Coronary artery (tissue), 2 donors: ENCODE measurements at regions not wholly inside any gene's neighbourhood (a gene's known extent, or its start where the extent isn't known, plus 50 kb on each side); places are given as distances from the start of the nearest gene placed in this dataset.
"Not testable (repeated sequence)": the region's sequence is repeated elsewhere in the genome, so short reads cannot be mapped to it uniquely, and the experiment has no call there.

Source experiments
- DNase-seq: peaks from one replicate; pipeline ENCODE4 v3.0.0-alpha.2; 2017; ENCODE audit warnings: low spot score
- H3K27ac ChIP-seq, 2 donors: fragments of 200-600 bp; sonication (generic); one replicate each; pipeline ENCODE4 v1.5.1; 2016 to 2019
- H3K4me3 ChIP-seq: fragments of 200-600 bp; sonication (generic); 2 replicates; pipeline ENCODE4 v1.5.1; 2016; ENCODE audit warnings: mild to moderate bottlenecking, moderate library complexity
- CTCF ChIP-seq: fragments of 200-600 bp; sonication (generic); IDR thresholded peaks from one replicate; pipeline ENCODE4 v1.5.1; 2019; ENCODE audit warnings: antibody characterized with exemption

- no peak overlapping the region for H3K27ac ChIP-seq
- no peak overlapping the region for H3K4me3 ChIP-seq
- DNase-seq = no peak
- no peak for TF ChIP-seq CTCF
Observed at GRCh38 chr5:25090854-25091253, 446.1 kb upstream of the CDH10 start.

- no peak for TF ChIP-seq CTCF
- H3K27ac ChIP-seq = no peak overlapping the region
- no peak overlapping the region for H3K4me3 ChIP-seq
- DNase-seq = no peak
Observed at GRCh38 chr5:25090275-25090674, 445.5 kb upstream of the CDH10 start.

- DNase-seq, H3K27ac ChIP-seq, H3K4me3 ChIP-seq: not testable (repeated sequence)
Observed at GRCh38 chr5:25088689-25089088, 443.9 kb upstream of the CDH10 start.

- H3K4me3 ChIP-seq, DNase-seq, H3K27ac ChIP-seq: not testable (repeated sequence)
Observed at GRCh38 chr5:25083261-25083660, 438.5 kb upstream of the CDH10 start.

- TF ChIP-seq CTCF = no peak
- Histone ChIP-seq H3K27ac (no peak overlapping the region), H3K4me3 (no peak overlapping the region)
- DNase-seq = no peak
Observed at GRCh38 chr5:25066239-25066638, 421.5 kb upstream of the CDH10 start.

- DNase-seq = no peak
- H3K4me3 ChIP-seq = no peak overlapping the region
- no peak for TF ChIP-seq CTCF
- H3K27ac ChIP-seq = no peak overlapping the region
Observed at GRCh38 chr5:25064306-25064705, 419.5 kb upstream of the CDH10 start.

GRCh38 chr5:25060575-25060974, 415.8 kb upstream of the CDH10 start:
- Histone ChIP-seq H3K4me3 (no peak overlapping the region), H3K27ac (no peak overlapping the region)
- no peak for DNase-seq
- no peak for TF ChIP-seq CTCF

- Histone ChIP-seq H3K4me3 (no peak overlapping the region), H3K27ac (no peak overlapping the region)
- TF ChIP-seq CTCF = no peak
- DNase-seq = no peak
Observed at GRCh38 chr5:25056836-25057235, 412.1 kb upstream of the CDH10 start.
